Activated CD4-positive, alpha-beta memory T cell treated with anti-CD3 and anti-CD28 coated beads for 36 hours (primary cell): ENCODE measurements at regions not wholly inside any gene's neighbourhood (a gene's known extent, or its start where the extent isn't known, plus 50 kb on each side); places are given as distances from the start of the nearest gene placed in this dataset.
"Not testable (repeated sequence)": the region's sequence is repeated elsewhere in the genome, so short reads cannot be mapped to it uniquely, and the experiment has no call there.

Experiments
- CTCF ChIA-PET: fragments of 350-600 bp; sonication (Branson Sonifier 250); formaldehyde crosslinking; loops from one replicate; lab custom pipeline; 2021; ENCODE audit warnings: antibody characterized with exemption, inconsistent platforms; lab: Charles Lee
- POLR2A ChIA-PET: fragments of 350-600 bp; sonication (Branson Sonifier 250); formaldehyde crosslinking; loops from one replicate; lab custom pipeline; 2021; ENCODE audit warnings: antibody characterized with exemption; lab: Charles Lee
- DNase-seq: peaks from one replicate; pipeline ENCODE4 v3.0.0-alpha.2; 2020
- H3K27ac Mint-ChIP-seq: one replicate; pipeline ENCODE4 v1.8.0; 2021; ENCODE audit warnings: mixed read lengths
- H3K27me3 Mint-ChIP-seq: one replicate; pipeline ENCODE4 v1.8.0; 2021; ENCODE audit warnings: mixed read lengths
- H3K36me3 Mint-ChIP-seq: one replicate; pipeline ENCODE4 v1.8.0; 2021; ENCODE audit warnings: mixed read lengths
- H3K4me1 Mint-ChIP-seq: one replicate; pipeline ENCODE4 v1.8.0; 2021; ENCODE audit warnings: low read depth, mixed read lengths
- H3K4me3 Mint-ChIP-seq: one replicate; pipeline ENCODE4 v1.8.0; 2021; ENCODE audit warnings: mild to moderate bottlenecking, mixed read lengths
- H3K9me3 Mint-ChIP-seq: one replicate; pipeline ENCODE4 v1.8.0; 2021; ENCODE audit warnings: mixed read lengths
- intact Hi-C: fragments of 100-400 bp; cut with micrococcal nuclease; formaldehyde crosslinking; loops from one replicate; pipeline ENCODE4 v1.15.1; 2023

DNA sequence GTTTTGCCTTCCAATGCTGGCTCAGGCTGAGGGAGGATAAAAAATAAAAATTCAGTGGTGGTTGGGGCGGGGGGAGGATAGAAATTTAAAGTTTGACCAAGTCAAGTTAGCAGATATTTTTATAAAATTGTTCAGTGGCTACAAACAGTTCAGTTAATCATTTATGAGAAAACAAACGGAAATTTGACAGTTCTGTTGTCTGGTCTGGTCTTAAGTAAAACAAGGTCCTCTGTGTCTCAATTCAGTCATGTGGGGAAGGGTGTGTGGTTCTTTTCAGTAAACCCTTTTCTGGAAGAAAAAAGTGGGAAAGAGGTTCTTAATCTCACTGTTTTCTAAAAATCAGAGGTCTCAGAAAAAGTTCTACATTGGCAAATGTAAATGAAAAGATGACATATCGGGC is 409.1 kb upstream of the SPANXN4 start:
- no peak overlapping the region for H3K27ac Mint-ChIP-seq
- CTCF ChIA-PET, result no interaction called here
- POLR2A ChIA-PET, result no interaction called here
- no peaks in the 10 kb centered on the region for H3K27me3 Mint-ChIP-seq
- intact Hi-C loops, result no loop called here
- no peak for DNase-seq
- H3K4me3 Mint-ChIP-seq, result no peak overlapping the region
- no peaks in the 10 kb centered on the region for H3K9me3 Mint-ChIP-seq
- no peaks in the 10 kb centered on the region for H3K36me3 Mint-ChIP-seq
- H3K4me1 Mint-ChIP-seq, result no peaks in the 10 kb centered on the region

DNA sequence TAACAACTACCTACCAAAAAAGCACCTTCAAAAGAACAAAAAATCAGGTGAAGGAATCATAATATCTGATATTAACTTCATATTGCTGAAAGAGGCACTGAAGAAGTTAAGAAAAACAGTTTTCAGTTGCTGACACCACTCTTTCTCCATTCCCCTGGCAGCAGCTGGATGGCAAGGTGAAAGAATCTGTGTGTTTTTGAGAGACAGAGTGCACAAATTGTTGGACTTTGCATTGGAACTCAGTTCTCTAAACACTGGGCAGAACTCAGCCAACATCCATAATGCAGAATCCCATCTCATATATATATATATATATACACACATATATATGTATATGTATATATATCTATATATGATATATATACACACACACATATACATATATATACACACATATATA is 408.3 kb upstream of the MAGEC2 start:
- Mint-ChIP-seq H3K36me3 (no peaks in the 10 kb centered on the region), H3K4me1 (no peaks in the 10 kb centered on the region), H3K9me3 (no peaks in the 10 kb centered on the region), H3K27ac (no peak overlapping the region), H3K4me3 (no peak overlapping the region), H3K27me3 (no peaks in the 10 kb centered on the region)
- ChIA-PET POLR2A (no interaction called here), CTCF (interaction anchor here (0.6 kb wide), 1 partner anchor 32 kb away, joined by 3 read pairs; no protein-coding TSS in a partner anchor)
- intact Hi-C loops, result no loop called here
- no peak for DNase-seq

DNA sequence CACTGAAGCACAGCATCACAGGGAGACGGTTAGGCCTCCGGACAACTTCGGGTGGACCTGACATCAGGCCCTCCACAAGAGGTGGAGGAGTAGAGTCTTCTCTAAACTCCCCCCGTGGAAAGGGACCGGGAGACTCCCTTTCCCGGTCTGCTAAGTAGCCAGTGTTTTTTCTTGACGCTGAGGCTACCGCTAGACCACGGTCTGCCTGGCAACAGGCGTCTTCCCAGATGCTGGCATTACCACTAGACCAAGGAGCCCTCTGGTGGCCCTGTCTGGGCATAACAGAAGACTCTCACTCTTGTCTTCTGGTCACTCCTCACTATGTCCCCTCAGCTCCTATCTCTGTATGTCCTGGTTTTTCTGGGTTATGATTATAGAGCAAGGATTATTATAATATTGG is 401.5 kb upstream of the MAGEC2 start:
- DNase-seq, H3K36me3 Mint-ChIP-seq, POLR2A ChIA-PET, H3K27me3 Mint-ChIP-seq, H3K9me3 Mint-ChIP-seq, CTCF ChIA-PET, H3K27ac Mint-ChIP-seq, H3K4me3 Mint-ChIP-seq, intact Hi-C loops, H3K4me1 Mint-ChIP-seq: not testable (repeated sequence)

DNA sequence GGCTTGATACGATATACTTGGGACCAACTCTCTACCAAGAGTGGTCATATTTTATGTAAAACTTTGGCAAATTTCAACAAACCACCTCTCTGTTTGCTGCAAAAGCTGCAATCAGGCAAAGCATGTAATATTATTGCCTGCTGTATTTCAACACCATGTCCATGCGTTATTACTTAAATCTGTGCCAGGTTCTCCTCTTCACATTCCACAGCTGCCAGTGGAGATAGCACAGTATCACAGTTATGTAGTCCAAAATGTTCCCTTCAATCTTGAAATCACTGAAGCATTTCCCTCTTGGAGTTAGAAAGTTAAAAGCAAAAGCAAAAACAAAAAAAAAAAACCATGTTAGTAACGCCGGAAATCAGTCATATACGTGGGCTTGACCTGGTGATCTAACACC is 396.7 kb upstream of the MAGEC2 start:
- Mint-ChIP-seq H3K4me3 (no peak overlapping the region), H3K9me3 (peaks cover 2% of the 10 kb centered on the region), H3K27me3 (no peaks in the 10 kb centered on the region), H3K27ac (no peak overlapping the region), H3K4me1 (no peaks in the 10 kb centered on the region), H3K36me3 (no peaks in the 10 kb centered on the region)
- POLR2A ChIA-PET, result no interaction called here
- intact Hi-C loops, result no loop called here
- no peak for DNase-seq
- CTCF ChIA-PET, result no interaction called here

DNA sequence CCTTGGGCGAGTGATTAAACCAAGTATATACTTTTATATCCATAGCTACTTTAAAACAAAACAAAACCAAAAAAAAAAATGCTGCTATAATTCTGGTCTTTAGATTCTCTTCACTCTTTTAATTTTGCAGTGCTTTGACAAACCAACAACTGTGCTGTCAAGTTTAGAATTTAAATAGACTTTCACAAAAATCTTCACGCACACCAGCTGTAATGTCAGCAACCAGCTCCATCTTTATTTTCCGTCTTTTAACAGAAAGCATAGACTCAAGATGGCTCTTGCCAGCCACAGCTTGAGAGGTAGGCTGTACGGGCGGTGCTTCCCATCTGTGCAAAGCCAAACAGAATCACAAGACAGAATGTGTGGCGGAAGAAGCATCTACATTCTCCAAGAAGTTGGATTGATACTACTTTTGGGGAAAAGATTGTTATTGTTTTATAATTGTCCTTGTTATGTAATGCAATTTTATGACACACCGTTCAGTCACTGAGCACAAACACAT is 388.3 kb upstream of the MAGEC2 start:
- Mint-ChIP-seq H3K4me3 (no peak overlapping the region), H3K27ac (no peak overlapping the region), H3K27me3 (no peaks in the 10 kb centered on the region), H3K9me3 (no peaks in the 10 kb centered on the region), H3K4me1 (no peaks in the 10 kb centered on the region), H3K36me3 (no peaks in the 10 kb centered on the region)
- POLR2A ChIA-PET, result no interaction called here
- intact Hi-C loops, result no loop called here
- DNase-seq, result no peak
- CTCF ChIA-PET, result interaction anchor here (0.6 kb wide), 1 partner anchor 21 kb away, joined by 4 read pairs; no protein-coding TSS in a partner anchor

DNA sequence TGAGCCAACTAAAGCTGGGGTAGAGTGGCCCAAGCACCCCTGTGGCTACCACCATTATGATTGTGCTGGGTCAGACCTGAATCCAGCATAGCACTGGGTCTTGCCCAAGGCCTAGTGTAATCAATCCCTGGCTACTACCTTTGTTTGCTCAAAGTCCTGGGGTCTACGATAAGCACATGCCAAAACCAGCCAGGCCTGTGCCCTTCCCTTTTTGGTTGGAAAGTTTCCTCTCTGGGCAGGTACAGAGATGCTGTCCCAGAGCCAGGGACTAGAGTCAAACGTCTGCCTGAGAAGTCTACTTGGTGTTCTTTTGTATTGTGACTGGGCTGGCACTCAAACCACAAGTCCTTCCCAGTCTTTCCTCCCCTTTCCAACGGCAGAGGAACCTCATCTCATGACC is 371.5 kb upstream of the MAGEC2 start:
- POLR2A ChIA-PET, result no interaction called here
- H3K36me3 Mint-ChIP-seq, result no peaks in the 10 kb centered on the region
- no peak overlapping the region for H3K4me3 Mint-ChIP-seq
- no peak overlapping the region for H3K27ac Mint-ChIP-seq
- intact Hi-C loops, result no loop called here
- CTCF ChIA-PET, result no interaction called here
- peaks cover 12% of the 10 kb centered on the region for H3K9me3 Mint-ChIP-seq
- no peaks in the 10 kb centered on the region for H3K27me3 Mint-ChIP-seq
- H3K4me1 Mint-ChIP-seq, result no peaks in the 10 kb centered on the region
- DNase-seq, result no peak

DNA sequence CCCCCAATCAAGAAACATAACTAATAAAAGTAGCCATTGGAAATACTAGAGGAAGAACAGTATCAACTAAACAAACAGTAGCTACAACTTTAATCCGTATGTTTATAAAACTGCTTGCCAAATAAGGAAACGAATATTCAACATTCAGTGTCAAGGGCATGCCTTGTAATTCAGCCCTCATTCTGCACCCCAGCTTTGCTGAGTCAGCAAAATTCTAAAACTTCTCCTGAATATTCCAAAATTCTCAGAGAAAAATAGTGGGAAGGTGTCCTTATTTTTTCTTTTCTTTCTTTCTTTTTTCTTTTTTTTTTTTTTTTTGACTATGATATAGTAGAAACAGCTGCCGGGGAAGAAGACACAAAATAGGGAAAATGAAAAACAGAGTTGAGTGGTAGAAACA is 344.8 kb upstream of the MAGEC2 start:
- no peaks in the 10 kb centered on the region for H3K27me3 Mint-ChIP-seq
- H3K36me3 Mint-ChIP-seq, result no peaks in the 10 kb centered on the region
- no peak for DNase-seq
- intact Hi-C loops, result no loop called here
- ChIA-PET POLR2A (no interaction called here), CTCF (no interaction called here)
- no peaks in the 10 kb centered on the region for H3K4me1 Mint-ChIP-seq
- H3K4me3 Mint-ChIP-seq, result no peak overlapping the region
- H3K27ac Mint-ChIP-seq, result no peak overlapping the region
- H3K9me3 Mint-ChIP-seq, result no peaks in the 10 kb centered on the region

DNA sequence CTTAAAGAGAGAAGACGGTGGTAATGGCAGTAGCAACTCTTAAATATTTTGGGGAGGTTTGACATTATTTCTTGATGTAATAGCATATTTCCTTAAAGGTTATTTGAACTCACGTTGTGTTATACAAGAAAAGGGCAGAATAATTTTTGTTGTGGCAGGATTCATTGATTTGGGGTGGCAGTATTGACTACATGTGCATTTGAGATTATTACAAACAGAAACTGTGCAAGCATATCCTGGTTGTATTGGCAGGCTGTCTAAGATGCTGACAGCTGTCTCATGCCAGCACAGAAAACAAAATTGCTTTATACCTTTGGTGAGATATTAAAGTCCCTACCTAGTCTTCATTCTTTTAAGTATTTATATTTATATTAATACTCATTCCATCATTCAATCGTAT is 300.7 kb upstream of the MAGEC2 start:
- Mint-ChIP-seq H3K4me1 (no peaks in the 10 kb centered on the region), H3K27ac (no peak overlapping the region), H3K9me3 (no peaks in the 10 kb centered on the region), H3K27me3 (no peaks in the 10 kb centered on the region), H3K4me3 (no peak overlapping the region), H3K36me3 (no peaks in the 10 kb centered on the region)
- ChIA-PET CTCF (no interaction called here), POLR2A (no interaction called here)
- no peak for DNase-seq
- intact Hi-C loops, result no loop called here

DNA sequence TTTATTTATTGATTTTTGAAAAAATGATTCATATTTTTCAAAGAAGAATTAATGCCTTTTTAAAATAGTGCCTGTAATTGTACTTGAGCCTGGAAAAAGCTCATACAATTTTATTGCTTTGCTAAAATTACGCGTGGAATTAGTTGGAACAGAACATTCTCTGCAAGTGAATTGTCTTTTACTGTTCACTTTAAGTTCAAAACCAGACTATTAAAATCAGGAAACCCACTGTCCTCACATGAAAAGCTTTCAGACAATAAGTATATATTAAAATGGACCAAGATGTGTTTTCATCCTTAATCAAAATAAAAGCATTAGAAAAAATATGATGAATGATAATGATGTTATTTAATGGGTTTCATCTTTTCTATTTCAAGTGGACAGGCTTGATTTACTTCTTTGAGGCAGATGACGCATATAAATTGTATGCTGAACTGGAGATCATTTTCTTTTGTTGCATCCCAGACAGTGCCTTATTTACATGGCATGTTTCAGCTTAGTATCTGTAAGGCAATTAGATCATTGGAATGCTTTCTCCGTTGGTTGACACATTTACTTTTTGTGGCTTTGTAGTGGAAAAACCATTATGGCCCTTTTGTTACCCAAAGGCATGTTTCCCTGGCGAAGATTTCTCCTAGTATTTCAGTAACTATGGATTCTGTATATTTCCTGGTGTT is 299.0 kb upstream of the MAGEC2 start:
- ChIA-PET POLR2A (no interaction called here), CTCF (no interaction called here)
- H3K36me3 Mint-ChIP-seq, result no peaks in the 10 kb centered on the region
- H3K27me3 Mint-ChIP-seq, result no peaks in the 10 kb centered on the region
- H3K27ac Mint-ChIP-seq, result no peak overlapping the region
- H3K4me3 Mint-ChIP-seq, result no peak overlapping the region
- intact Hi-C loops, result no loop called here
- no peak for DNase-seq
- no peaks in the 10 kb centered on the region for H3K4me1 Mint-ChIP-seq
- H3K9me3 Mint-ChIP-seq, result no peaks in the 10 kb centered on the region

DNA sequence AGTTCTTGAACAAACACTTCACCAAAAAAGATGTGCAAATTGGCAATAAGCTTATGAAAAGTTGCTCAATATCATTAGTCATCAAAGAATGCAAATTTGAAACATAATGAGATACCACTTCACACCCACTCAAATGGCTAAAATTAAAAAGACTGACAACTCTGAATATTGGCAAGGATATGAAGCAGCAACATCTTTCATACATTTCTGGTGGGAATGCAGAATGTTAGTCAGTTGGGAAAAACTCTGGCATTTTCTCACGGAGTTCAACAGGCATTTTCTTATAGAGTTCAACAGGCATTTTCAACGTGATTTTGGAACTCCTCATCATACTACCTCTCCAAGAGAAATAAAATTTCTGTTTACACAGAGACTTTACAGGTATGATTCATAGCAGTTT is 297.4 kb upstream of the MAGEC2 start:
- no peak overlapping the region for H3K4me3 Mint-ChIP-seq
- no peaks in the 10 kb centered on the region for H3K9me3 Mint-ChIP-seq
- intact Hi-C loops, result no loop called here
- CTCF ChIA-PET, result no interaction called here
- H3K27me3 Mint-ChIP-seq, result no peaks in the 10 kb centered on the region
- no peaks in the 10 kb centered on the region for H3K4me1 Mint-ChIP-seq
- POLR2A ChIA-PET, result no interaction called here
- DNase-seq, result no peak
- no peaks in the 10 kb centered on the region for H3K36me3 Mint-ChIP-seq
- no peak overlapping the region for H3K27ac Mint-ChIP-seq

DNA sequence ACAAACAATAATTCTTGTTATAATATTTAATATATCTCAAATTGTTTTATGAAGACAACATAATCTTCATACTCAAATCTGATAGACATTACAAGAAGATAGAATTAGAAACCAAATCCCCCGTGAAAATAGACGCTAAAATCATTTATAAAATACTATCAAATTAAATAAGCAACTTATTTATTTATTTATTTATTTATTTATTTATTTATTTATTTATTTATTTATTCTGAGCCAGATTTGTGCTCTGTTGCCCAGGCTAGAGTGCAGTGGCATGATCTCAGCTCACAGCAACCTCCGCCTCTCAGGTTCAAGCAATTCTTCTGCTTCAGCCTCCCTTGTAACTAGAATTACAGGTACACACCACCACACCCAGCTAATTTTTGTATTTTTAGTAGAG is 294.9 kb upstream of the MAGEC2 start:
- no peak overlapping the region for H3K4me3 Mint-ChIP-seq
- ChIA-PET POLR2A (no interaction called here), CTCF (no interaction called here)
- H3K36me3 Mint-ChIP-seq, result no peaks in the 10 kb centered on the region
- H3K9me3 Mint-ChIP-seq, result peaks cover 2% of the 10 kb centered on the region
- no peaks in the 10 kb centered on the region for H3K4me1 Mint-ChIP-seq
- H3K27me3 Mint-ChIP-seq, result no peaks in the 10 kb centered on the region
- no peak overlapping the region for H3K27ac Mint-ChIP-seq
- DNase-seq, result no peak
- intact Hi-C loops, result no loop called here

DNA sequence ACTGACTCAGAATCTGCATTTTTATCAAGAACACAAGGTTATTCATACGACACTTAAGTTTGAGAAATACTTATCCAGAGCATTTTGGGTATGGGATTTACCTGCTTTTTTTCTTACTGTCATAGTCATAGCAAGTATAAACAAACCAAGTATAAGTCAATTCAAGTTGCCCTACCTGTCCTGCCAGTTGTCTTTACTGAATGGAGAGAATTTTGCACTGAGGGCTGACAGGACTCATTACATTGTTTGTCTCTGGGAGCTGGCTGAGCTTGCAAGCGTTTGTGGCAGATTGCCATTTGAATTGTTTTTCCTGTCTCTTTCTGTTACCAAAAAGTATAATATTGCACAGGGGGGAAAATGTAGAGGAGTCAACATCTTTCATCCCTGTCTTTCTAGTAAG is 278.9 kb upstream of the MAGEC2 start:
- Mint-ChIP-seq H3K4me1 (no peaks in the 10 kb centered on the region), H3K36me3 (no peaks in the 10 kb centered on the region), H3K27me3 (no peaks in the 10 kb centered on the region), H3K27ac (no peak overlapping the region), H3K4me3 (no peak overlapping the region), H3K9me3 (no peaks in the 10 kb centered on the region)
- intact Hi-C loops, result no loop called here
- ChIA-PET POLR2A (no interaction called here), CTCF (no interaction called here)
- no peak for DNase-seq

DNA sequence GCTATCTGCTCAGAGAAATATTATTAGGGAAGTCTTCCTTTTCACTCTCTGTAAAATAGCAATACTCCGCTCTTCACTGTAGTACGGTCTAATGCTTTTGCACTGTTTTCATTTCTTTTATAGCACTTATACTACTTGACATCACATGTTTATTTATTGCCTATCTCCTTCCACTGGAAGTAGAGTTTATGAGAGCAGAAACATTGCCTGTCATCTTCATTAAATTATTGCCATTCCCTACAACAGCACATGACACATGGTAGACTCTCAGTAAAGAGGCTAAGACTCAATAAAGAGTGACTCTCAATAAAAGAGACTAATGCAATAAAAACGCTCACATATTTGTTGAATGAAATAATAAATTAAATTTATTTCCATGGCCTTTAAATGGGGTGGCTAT is 241.3 kb upstream of the MAGEC2 start:
- H3K27ac Mint-ChIP-seq, result no peak overlapping the region
- ChIA-PET POLR2A (no interaction called here), CTCF (no interaction called here)
- no peak overlapping the region for H3K4me3 Mint-ChIP-seq
- no peak for DNase-seq
- no peaks in the 10 kb centered on the region for H3K27me3 Mint-ChIP-seq
- no peaks in the 10 kb centered on the region for H3K4me1 Mint-ChIP-seq
- intact Hi-C loops, result no loop called here
- no peaks in the 10 kb centered on the region for H3K36me3 Mint-ChIP-seq
- H3K9me3 Mint-ChIP-seq, result no peaks in the 10 kb centered on the region
